B cell (primary cell): ENCODE measurements at regions not wholly inside any gene's neighbourhood (a gene's known extent, or its start where the extent isn't known, plus 50 kb on each side); places are given as distances from the start of the nearest gene placed in this dataset.

Experiments
- ATAC-seq: fragments of 200-7000 bp; cut with Tn5 transposase; one replicate; pipeline ENCODE4 v1.10.0; 2021; ENCODE audit warnings: low read depth, mild to moderate bottlenecking, moderate number of reproducible peaks, moderate library complexity
- CTCF ChIA-PET: fragments of 350-600 bp; sonication (Branson Sonifier 250); formaldehyde crosslinking; loops from one replicate; lab custom pipeline; 2021; ENCODE audit warnings: antibody characterized with exemption, inconsistent platforms; lab: Charles Lee
- POLR2A ChIA-PET: fragments of 350-600 bp; sonication (Branson Sonifier 250); formaldehyde crosslinking; loops from one replicate; lab custom pipeline; 2021; ENCODE audit warnings: antibody characterized with exemption; lab: Charles Lee
- DNase-seq: peaks from one replicate; pipeline ENCODE4 v3.0.0; 2013
- H2AFZ ChIP-seq: 2 replicates; pipeline ENCODE4 v1.6.1; 2012; ENCODE audit warnings: mild to moderate bottlenecking, low read depth, low read length; ENCODE audit not compliant: insufficient read depth, poor library complexity, severe bottlenecking
- H3K27ac ChIP-seq, 2 donors: 1 replicate in 1 of 2; 2 replicates in 1 of 2; pipeline ENCODE4 v1.5.1; 2012 to 2013; ENCODE audit warnings: low read length in 2 of 2, mild to moderate bottlenecking in 2 of 2, moderate library complexity in 1 of 2
- H3K27me3 ChIP-seq, 4 experiments: fragments of 200-600 bp in 1 of 4; sonication (generic) in 1 of 4; replicated peaks in 1 of 4; 1 replicate in 2 of 4; 2 replicates in 2 of 4; pipeline versions ENCODE4 v1.6.1 to v1.7.0; 2013 to 2016; ENCODE audit warnings: low read length in 3 of 4, mild to moderate bottlenecking in 2 of 4, mixed read lengths in 1 of 4, moderate library complexity in 1 of 4; ENCODE audit not compliant: insufficient read depth in 4 of 4, control insufficient read depth in 3 of 4; ENCODE audit errors: control extremely low read depth in 1 of 4
- H3K36me3 ChIP-seq, 2 experiments: replicated peaks in 1 of 2; 1 replicate in 1 of 2; 2 replicates in 1 of 2; pipeline versions ENCODE4 v1.6.1 to v1.7.1; 2013; ENCODE audit warnings: low read length in 1 of 2; ENCODE audit not compliant: insufficient read depth in 2 of 2, control insufficient read depth in 1 of 2; ENCODE audit errors: control extremely low read depth in 1 of 2, extremely low read depth in 1 of 2
- H3K4me1 ChIP-seq, 2 donors: fragments of 200-600 bp in 1 of 2; sonication (generic) in 1 of 2; 1 replicate in 1 of 2; 2 replicates in 1 of 2; pipeline versions ENCODE4 v1.5.1 to v1.6.1; 2013 to 2017; ENCODE audit warnings: low read length in 2 of 2; ENCODE audit not compliant: control insufficient read depth in 2 of 2, insufficient read depth in 2 of 2
- H3K4me2 ChIP-seq: replicated peaks from 2 replicates; pipeline ENCODE3; 2012; ENCODE audit warnings: mild to moderate bottlenecking, low read depth, low read length; ENCODE audit not compliant: poor library complexity, severe bottlenecking
- H3K4me3 ChIP-seq, 5 experiments: fragments of 200-600 bp in 1 of 5; sonication (generic) in 1 of 5; 1 replicate in 3 of 5; 2 replicates in 2 of 5; pipeline versions ENCODE4 v1.5.1 to v1.7.0; 2011 to 2016; ENCODE audit warnings: low read length in 4 of 5, mild to moderate bottlenecking in 4 of 5, low read depth in 2 of 5, control low read depth in 1 of 5, moderate library complexity in 1 of 5; ENCODE audit not compliant: insufficient read depth in 1 of 5; ENCODE audit errors: control extremely low read depth in 1 of 5, extremely low read depth in 1 of 5
- H3K79me2 ChIP-seq: fragments of 200-600 bp; sonication (generic); one replicate; pipeline ENCODE4 v1.6.0; 2016; ENCODE audit warnings: low read length; ENCODE audit not compliant: control insufficient read depth, insufficient read depth
- H3K9ac ChIP-seq: fragments of 200-600 bp; sonication (generic); 2 replicates; pipeline ENCODE4 v1.6.1; 2017; ENCODE audit warnings: mild to moderate bottlenecking, low read length, moderate library complexity
- H3K9me3 ChIP-seq, 3 donors: one replicate each; pipeline versions ENCODE4 v1.6.1 to v1.7.1; 2013; ENCODE audit warnings: low read length in 2 of 3; ENCODE audit not compliant: control insufficient read depth in 2 of 3, insufficient read depth in 1 of 3; ENCODE audit errors: control extremely low read depth in 1 of 3
- H4K20me1 ChIP-seq: 2 replicates; pipeline ENCODE4 v1.6.0; 2012; ENCODE audit warnings: mild to moderate bottlenecking, low read length; ENCODE audit not compliant: insufficient read depth, control insufficient read depth, poor library complexity, severe bottlenecking
- H3K27ac Mint-ChIP-seq: one replicate; pipeline ENCODE4 v1.8.0; 2021; ENCODE audit warnings: mixed read lengths
- H3K27me3 Mint-ChIP-seq: one replicate; pipeline ENCODE4 v1.8.0; 2021; ENCODE audit warnings: mixed read lengths
- H3K4me1 Mint-ChIP-seq: one replicate; pipeline ENCODE4 v1.8.0; 2021; ENCODE audit warnings: mixed read lengths
- H3K4me3 Mint-ChIP-seq: one replicate; pipeline ENCODE4 v1.8.0; 2021; ENCODE audit warnings: mixed read lengths
- H3K9me3 Mint-ChIP-seq: one replicate; pipeline ENCODE4 v1.8.0; 2022; ENCODE audit warnings: mixed read lengths; ENCODE audit not compliant: insufficient read depth
- CTCF ChIP-seq: fragments of 200-600 bp; IDR thresholded peaks from one replicate; pipeline ENCODE4 v1.8.0; 2022; ENCODE audit warnings: antibody characterized with exemption, mild to moderate bottlenecking
- EZH2 ChIP-seq: IDR thresholded peaks from 2 replicates; pipeline ENCODE4 v1.6.1; 2012; ENCODE audit warnings: borderline replicate concordance, low read depth, mild to moderate bottlenecking, moderate library complexity, low read length; ENCODE audit not compliant: insufficient read depth, poor library complexity, severe bottlenecking
- WGBS: methylation state at CpG from one replicate; pipeline ENCODE4 v1.1.5; 2013; ENCODE audit warnings: missing lambda C conversion rate; ENCODE audit not compliant: insufficient coverage; 5-methylcytosine and 5-hydroxymethylcytosine counted together
- intact Hi-C: fragments of 100-400 bp; cut with micrococcal nuclease; formaldehyde crosslinking; loops from one replicate; pipeline ENCODE4 v1.10.0; 2022

GRCh38 chr13:66216728-66217127 lies 1013.4 kb downstream of the PCDH9 start:
- H3K4me3 Mint-ChIP-seq: no peak overlapping the region
- no peak overlapping the region for H3K27ac Mint-ChIP-seq
- TF ChIP-seq CTCF: no peak
- TF ChIP-seq EZH2: no peak
- H3K27me3 ChIP-seq: peaks cover 0 to 2% (median 0%) of the 10 kb centered on the region in 4 experiments
- H3K9ac ChIP-seq: no peak overlapping the region
- ATAC-seq (no peak), DNase-seq (no peak)
- no peaks in the 10 kb centered on the region for H3K36me3 ChIP-seq
- intact Hi-C loops: no loop called here
- H3K27me3 Mint-ChIP-seq: no peaks in the 10 kb centered on the region
- H4K20me1 ChIP-seq: no peaks in the 10 kb centered on the region
- H3K4me1 Mint-ChIP-seq: no peaks in the 10 kb centered on the region
- CTCF ChIA-PET: no interaction called here
- peaks cover 0 to 3% (median 0%) of the 10 kb centered on the region in 3 donors for H3K9me3 ChIP-seq
- no peaks in the 10 kb centered on the region for H3K79me2 ChIP-seq
- H3K4me3 ChIP-seq: no peak overlapping the region
- no peak overlapping the region for H2AFZ ChIP-seq
- WGBS: 31% methylated on average over 3 of the region's 6 CpGs
- POLR2A ChIA-PET: no interaction called here
- H3K9me3 Mint-ChIP-seq: no peaks in the 10 kb centered on the region
- H3K4me2 ChIP-seq: no peak overlapping the region
- H3K27ac ChIP-seq: no peak overlapping the region
- no peaks in the 10 kb centered on the region for H3K4me1 ChIP-seq

GRCh38 chr13:66214467-66214866 lies 1015.7 kb downstream of the PCDH9 start:
- Histone ChIP-seq H3K4me1 (no peaks in the 10 kb centered on the region), H3K4me3 (no peak overlapping the region), H3K9ac (no peak overlapping the region), H3K27me3 (no peaks in the 10 kb centered on the region), H3K4me2 (no peak overlapping the region), H2AFZ (no peak overlapping the region), H4K20me1 (no peaks in the 10 kb centered on the region), H3K9me3 (peaks cover 0 to 3% (median 0%) of the 10 kb centered on the region in 3 donors), H3K79me2 (no peaks in the 10 kb centered on the region), H3K27ac (no peak overlapping the region), H3K36me3 (no peaks in the 10 kb centered on the region)
- DNase-seq (no peak), ATAC-seq (no peak)
- Mint-ChIP-seq H3K27ac (no peak overlapping the region), H3K9me3 (no peaks in the 10 kb centered on the region), H3K4me3 (no peak overlapping the region), H3K27me3 (no peaks in the 10 kb centered on the region), H3K4me1 (no peaks in the 10 kb centered on the region)
- intact Hi-C loops: no loop called here
- CTCF ChIA-PET: no interaction called here
- POLR2A ChIA-PET: no interaction called here
- TF ChIP-seq CTCF (no peak), EZH2 (no peak)
